Kasumi-1 (cell line): ENCODE measurements at regions not wholly inside any gene's neighbourhood (a gene's known extent, or its start where the extent isn't known, plus 50 kb on each side); places are given as distances from the start of the nearest gene placed in this dataset.

Experiments used
- DNase-seq, 2 experiments: peaks; one replicate each; lab custom pipeline; 2025; lab: John Stamatoyannopoulos, UW

GRCh38 chr20:7505152-7505834, 435.0 kb downstream of the HAO1 start:
- DNase-seq = no peak

DNA sequence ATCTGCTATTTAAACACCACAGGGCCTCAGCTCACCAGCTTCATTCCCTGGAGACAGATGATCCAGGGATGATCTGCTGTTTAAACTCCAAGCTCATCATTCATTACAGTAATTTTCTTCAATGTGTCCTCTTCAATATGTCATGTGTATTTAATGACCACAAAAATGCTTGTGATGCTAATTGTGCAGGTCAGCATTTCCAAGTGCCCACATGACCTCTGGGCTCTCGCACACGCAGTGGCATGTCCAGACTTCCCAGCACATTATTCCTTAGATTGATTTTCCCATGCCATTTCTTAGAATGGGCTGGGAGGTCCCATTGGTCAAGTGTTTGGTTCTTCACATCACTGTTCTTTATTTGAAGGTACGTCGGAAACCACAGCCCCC, 434.4 kb downstream of the HAO1 start:
- DNase-seq = no peak

DNA sequence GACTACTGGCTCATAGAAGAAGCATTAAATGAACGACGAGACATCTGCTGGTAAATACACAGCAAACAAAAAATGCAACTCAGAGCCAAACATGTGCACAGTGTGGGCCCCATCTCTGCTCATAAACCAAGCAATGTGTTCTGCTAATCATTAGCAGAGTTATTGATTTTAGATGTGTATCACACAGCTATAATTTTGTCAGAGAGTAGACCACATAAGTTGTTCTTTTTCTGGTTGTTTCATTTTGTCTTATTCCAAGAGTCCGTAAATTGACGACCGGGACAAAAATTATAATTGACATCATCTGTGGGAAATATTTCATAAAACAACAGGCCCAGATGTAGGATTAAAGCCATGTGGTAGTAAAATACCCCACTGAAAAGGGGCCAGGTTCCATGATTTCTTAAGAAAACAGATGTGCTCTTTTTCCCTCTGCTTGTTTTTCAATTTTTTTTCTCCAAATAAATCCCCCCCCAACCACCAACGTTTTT, 423.6 kb downstream of the HAO1 start:
- DNase-seq = no peak

- no peak for DNase-seq
These were observed 419.9 kb downstream of the HAO1 start for GRCh38 chr20:7520361-7520760.

DNA sequence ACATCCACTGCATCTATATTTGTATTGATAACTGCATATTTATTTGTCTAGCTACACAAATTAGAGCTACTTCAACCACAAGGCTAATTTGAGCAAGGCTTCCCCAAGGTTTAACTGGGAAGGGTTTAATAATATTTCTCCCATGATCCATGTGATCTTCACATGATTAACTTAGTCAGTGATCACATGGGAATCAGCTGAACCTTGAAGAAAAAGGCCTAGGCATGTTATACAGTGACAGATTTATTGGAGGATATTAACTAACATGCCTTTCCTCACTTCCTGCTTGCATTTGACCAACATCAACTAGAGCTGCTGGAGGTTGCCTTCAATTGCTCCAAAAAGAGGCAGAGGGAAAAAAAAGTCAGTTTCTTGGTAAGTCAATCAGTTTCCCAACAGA, 417.0 kb downstream of the HAO1 start:
- DNase-seq = no peak

GRCh38 chr20:7540018-7540417, 400.2 kb downstream of the HAO1 start:
- no peak for DNase-seq

DNA sequence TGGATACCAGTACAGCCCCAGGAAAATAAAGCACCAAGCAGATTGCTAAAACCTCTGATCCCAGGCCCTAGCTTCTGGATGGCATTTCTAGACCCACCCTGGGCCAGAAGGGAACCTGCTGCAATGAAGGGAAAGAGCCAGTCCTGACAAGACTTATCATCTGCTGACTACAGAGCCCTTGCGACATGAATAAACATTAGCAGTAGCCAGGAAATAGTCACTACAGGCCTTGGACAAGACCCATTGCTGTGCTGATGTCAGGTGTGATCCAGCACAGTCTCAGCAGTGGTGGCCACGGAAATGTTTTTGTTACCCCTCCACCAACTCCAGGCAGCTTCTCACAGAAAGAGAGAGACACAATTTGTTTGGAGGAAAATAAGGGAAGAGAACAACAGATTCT, 399.3 kb downstream of the HAO1 start:
- no peak for DNase-seq

GRCh38 chr20:7571101-7571500, 369.2 kb downstream of the HAO1 start:
- no peak for DNase-seq

DNA sequence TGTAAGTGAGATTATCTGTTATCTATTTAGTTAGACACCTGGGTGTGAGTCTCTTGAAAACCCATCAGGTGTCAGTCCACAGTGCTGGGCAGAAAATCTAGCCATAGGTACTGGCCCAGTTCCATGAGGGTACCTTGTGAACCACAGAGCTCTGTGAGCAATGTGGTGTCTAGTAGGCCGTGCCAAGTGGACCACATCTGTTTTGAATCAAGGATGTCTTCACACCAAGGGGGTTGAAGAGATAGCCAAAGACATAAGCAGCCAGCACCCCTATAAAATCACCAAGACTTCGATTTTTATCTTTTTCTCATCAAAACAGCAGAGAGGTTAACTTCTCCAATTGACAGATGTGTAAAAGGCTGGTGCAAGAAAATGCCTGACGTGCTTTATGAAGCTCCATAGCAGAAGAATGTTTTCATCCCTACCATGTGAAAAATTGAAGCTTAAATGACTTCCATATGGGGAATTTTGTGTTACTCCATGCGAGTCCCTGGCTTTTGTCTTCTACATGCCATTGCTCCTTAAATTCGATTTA, 368.7 kb downstream of the HAO1 start:
- no peak for DNase-seq

DNA sequence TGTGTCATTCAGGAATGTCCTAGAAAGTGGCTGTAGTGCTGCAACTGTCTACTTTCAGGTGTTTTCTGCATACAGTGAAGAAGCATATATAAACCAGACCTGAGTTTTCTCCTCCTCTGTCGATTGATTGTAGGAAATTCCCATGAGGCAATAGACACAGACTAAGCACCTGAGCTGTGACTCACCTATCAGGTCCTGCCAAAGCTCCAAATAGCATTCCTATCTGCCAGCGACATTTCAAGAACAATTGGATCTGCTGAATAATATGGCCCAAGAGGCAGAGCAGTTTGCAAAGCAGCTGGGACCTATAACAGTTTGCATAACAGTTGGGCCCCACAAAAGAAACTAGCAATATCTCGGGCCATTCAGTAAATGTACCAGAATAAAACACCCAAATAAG, 360.4 kb downstream of the HAO1 start:
- no peak for DNase-seq

DNA sequence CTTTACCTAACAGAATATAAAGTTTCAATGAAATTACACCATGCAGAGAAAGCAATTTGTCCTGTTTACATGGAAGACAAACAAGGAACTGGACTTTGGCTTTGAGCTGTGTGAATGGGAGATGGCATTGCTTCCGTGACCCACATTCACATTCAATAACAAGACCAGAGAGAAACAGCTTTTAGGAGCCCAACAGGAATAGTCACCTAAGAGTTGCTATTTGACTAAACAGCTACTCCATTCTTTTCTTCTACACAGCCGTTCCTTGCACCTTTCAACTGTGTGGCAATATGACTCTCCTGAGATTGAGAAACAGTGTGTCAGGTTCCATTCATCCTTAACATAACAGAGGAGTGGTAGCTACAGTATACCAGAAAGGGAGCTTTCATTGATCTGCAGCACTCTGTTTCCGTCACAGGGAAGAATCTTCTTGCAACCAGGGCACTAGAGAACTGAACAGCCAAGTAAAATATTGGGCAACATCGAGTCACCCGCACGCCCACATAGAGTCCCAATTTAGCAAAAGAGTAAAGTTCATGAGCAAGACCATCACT, 355.1 kb downstream of the HAO1 start:
- DNase-seq = no peak

- no peak for DNase-seq
These were observed 353.8 kb downstream of the HAO1 start for GRCh38 chr20:7586481-7586880.

DNA sequence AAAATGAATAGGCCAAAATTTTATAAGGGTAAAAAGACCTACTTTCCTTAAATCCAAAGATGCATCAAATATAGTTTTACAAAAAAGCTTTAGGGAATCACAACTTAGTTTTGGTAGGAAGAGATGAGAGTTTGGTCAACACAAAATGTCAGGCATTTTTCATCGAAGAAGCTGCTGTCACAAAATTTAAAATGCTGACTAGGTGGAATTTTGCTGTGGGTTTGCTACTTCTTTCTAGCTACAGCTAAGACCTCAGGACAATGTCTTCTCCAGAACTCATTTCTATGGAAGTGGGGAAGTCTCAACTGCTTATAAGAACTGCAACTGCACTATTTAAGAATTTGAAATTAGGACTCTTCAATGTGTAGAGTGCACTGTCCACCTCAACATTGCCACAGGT, 351.1 kb downstream of the HAO1 start:
- no peak for DNase-seq

GRCh38 chr20:7596541-7596940, 343.7 kb downstream of the HAO1 start:
- DNase-seq = no peak

GRCh38 chr20:7601431-7601830, 338.8 kb downstream of the HAO1 start:
- DNase-seq = no peak

DNA sequence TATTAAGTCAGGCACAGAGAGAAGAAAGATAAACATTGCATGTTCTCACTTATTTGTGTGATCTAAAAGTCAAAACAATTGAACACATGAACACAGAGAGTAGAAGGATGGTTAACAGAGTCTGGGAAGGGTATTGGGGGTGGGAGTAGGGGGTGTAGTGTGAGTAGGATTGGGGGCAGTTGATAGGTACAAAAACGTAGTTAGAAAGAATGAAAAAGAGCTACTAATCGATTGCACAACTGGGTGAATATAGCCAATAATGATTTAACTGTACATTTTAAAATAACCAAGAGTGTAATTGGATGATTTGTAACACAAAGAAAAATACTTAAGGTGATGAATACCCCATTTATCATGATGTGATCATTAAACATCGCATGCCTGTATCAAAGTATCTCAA, 333.3 kb downstream of the HAO1 start:
- no peak for DNase-seq

GRCh38 chr20:7608250-7608649, 332.0 kb downstream of the HAO1 start:
- no peak for DNase-seq

DNA sequence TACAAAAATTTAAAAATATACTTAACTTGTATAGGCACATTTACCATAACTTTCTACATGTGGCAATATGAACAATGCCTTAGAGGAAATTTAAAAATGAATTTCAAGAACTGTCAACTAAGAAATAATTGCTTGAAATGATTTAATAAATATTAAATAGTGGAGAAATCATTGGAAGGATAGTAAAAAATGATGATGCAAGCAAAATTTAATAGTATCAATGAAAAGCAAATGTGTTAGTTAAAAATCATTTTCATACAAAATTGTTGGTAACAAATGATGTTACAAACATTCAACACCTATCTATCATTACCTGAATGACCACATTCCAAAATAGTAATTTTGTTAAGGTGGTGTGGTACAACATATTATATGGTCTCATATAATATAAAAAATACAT, 331.0 kb downstream of the HAO1 start:
- no peak for DNase-seq

DNA sequence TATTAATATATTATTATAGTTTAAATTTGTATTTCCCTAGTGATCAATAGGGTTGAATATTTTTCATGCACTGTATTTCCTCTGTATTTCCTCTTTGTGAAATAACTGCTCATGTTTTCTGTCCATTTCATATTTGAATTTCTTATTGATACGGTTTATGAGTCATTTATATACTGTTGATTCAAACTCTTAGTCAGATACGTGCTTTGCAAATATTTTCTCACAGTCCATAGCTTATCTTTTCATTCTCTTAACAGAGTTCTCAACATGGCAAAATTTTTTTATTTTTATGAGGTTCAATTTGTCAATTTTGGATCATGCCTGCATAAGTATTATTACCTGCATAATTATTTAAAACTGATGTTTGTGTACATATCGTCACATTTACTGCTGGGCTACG, 329.6 kb downstream of the HAO1 start:
- no peak for DNase-seq

GRCh38 chr20:7617797-7618196, 322.5 kb downstream of the HAO1 start:
- no peak for DNase-seq

GRCh38 chr20:7622399-7622961, 317.8 kb downstream of the HAO1 start:
- no peak for DNase-seq

GRCh38 chr20:7624886-7625285, 315.4 kb downstream of the HAO1 start:
- DNase-seq = no peak
